Stimulated activated naive CD8-positive, alpha-beta T cell treated with anti-CD3 and anti-CD28 coated beads, Interleukin-15, Interleukin-2, amounts not matched to agents 100 U/mL and 50 U/mL, for 24 hours (primary cell): ENCODE measurements at regions not wholly inside any gene's neighbourhood (a gene's known extent, or its start where the extent isn't known, plus 50 kb on each side); places are given as distances from the start of the nearest gene placed in this dataset.
"Not testable (repeated sequence)": the region's sequence is repeated elsewhere in the genome, so short reads cannot be mapped to it uniquely, and the experiment has no call there.

Experiments used
- ATAC-seq: fragments of 150-1000 bp; cut with Tn5 transposase; one replicate; pipeline ENCODE4 v1.10.0; 2021
- DNase-seq: peaks from one replicate; pipeline ENCODE4 v3.0.0; 2021

GRCh38 chr3:56924700-56925099 lies 123.0 kb upstream of the ARHGEF3 start:
- ATAC-seq, DNase-seq: not testable (repeated sequence)

- ATAC-seq, result no peak
- DNase-seq, result no peak
Observed at GRCh38 chr3:56923526-56924224, 121.9 kb upstream of the ARHGEF3 start.

GRCh38 chr3:56921573-56922453 lies 120.1 kb upstream of the ARHGEF3 start:
- DNase-seq (peak; percentile 39), ATAC-seq (peak; percentile 29)

- DNase-seq (no peak), ATAC-seq (no peak)
Observed at GRCh38 chr3:56919797-56920195, 118.0 kb upstream of the ARHGEF3 start.

- ATAC-seq (no peak), DNase-seq (no peak)
Observed at GRCh38 chr3:56919137-56919796, 117.5 kb upstream of the ARHGEF3 start.

GRCh38 chr3:56918111-56918568 lies 116.4 kb upstream of the ARHGEF3 start:
- ATAC-seq, result peak; percentile 24
- DNase-seq, result peak; percentile 72

GRCh38 chr3:56917361-56918110 lies 115.8 kb upstream of the ARHGEF3 start:
- no peak for DNase-seq
- ATAC-seq, result no peak

- ATAC-seq (peak; percentile 51), DNase-seq (no peak)
Observed at GRCh38 chr3:56916716-56917360, 115.1 kb upstream of the ARHGEF3 start.

- DNase-seq (peak; percentile 74), ATAC-seq (peak; percentile 87)
Observed at GRCh38 chr3:56915966-56916586, 114.3 kb upstream of the ARHGEF3 start.

GRCh38 chr3:56914646-56915045 lies 112.9 kb upstream of the ARHGEF3 start:
- no peak for DNase-seq

GRCh38 chr3:56911363-56911762 lies 109.6 kb upstream of the ARHGEF3 start:
- no peak for ATAC-seq
- DNase-seq, result no peak

More at GRCh38 chr3:56914646-56915045, 112.9 kb upstream of the ARHGEF3 start:
- no peak for ATAC-seq

GRCh38 chr3:56909349-56909748 lies 107.6 kb upstream of the ARHGEF3 start:
- DNase-seq (no peak), ATAC-seq (no peak)

- no peak for DNase-seq
- no peak for ATAC-seq
Observed at GRCh38 chr3:56908004-56908403, 106.3 kb upstream of the ARHGEF3 start.

- ATAC-seq (peak; percentile 73), DNase-seq (no peak)
Observed at GRCh38 chr3:56904552-56905215, 102.9 kb upstream of the ARHGEF3 start.

- no peak for DNase-seq
- ATAC-seq, result no peak
Observed at GRCh38 chr3:56903231-56903782, 101.6 kb upstream of the ARHGEF3 start.

GRCh38 chr3:56902468-56903160 lies 100.9 kb upstream of the ARHGEF3 start:
- no peak for DNase-seq
- ATAC-seq, result no peak

- no peak for ATAC-seq
Observed at GRCh38 chr3:56900801-56901200, 99.1 kb upstream of the ARHGEF3 start.

GRCh38 chr3:56899851-56900250 lies 98.1 kb upstream of the ARHGEF3 start:
- no peak for DNase-seq
- ATAC-seq, result no peak

More at GRCh38 chr3:56900801-56901200, 99.1 kb upstream of the ARHGEF3 start:
- DNase-seq, result no peak

- ATAC-seq, result no peak
Observed at GRCh38 chr3:56899078-56899477, 97.3 kb upstream of the ARHGEF3 start.

More at GRCh38 chr3:56899078-56899477, 97.3 kb upstream of the ARHGEF3 start:
- DNase-seq, result no peak
